ENCODE measurements at regions not wholly inside any gene's neighbourhood (a gene's known extent, or its start where the extent isn't known, plus 50 kb on each side); places are given as distances from the start of the nearest gene placed in this dataset.

- Mint-ChIP-seq H3K9me3 (no peaks in the 10 kb centered on the region), H3K27me3 (peaks cover 0 to 6% of the 10 kb centered on the region in 2 donors), H3K27ac (no peak overlapping the region), H3K4me1 (ENCODE audit: low read depth in 2 of 2) (no peaks in the 10 kb centered on the region), H3K4me3 (no peak overlapping the region), H3K36me3 (ENCODE audit: insufficient read depth) (no peaks in the 10 kb centered on the region)
- no peak for ATAC-seq (replicated peaks)
- DNase-seq, result no peak
Observed at GRCh38 chr9:89723469-89724100, 118.8 kb downstream of the GADD45G start.

DNA sequence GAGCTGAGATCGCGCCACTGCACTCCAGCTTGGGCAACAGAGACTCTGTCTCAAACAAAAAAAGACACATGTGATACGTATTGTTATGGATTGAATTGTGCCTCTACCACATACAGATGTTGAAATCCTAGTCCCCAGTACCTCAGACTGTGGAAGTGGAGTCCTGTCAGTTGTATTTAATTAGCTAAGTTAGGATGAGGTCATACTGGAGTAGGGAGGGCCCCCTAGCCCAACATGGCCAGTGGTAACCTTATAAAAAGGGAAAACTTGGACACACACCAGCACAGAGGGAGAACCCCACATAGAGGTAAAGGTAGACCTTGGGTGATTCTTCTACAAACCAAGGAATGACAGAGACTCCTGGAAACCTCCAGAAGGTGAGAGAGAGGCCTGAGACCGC, 119.8 kb downstream of the GADD45G start:
- ATAC-seq (replicated peaks) (no peak), DNase-seq (no peak)
- H3K4me3 Mint-ChIP-seq, result no peak overlapping the region
- H3K36me3 Mint-ChIP-seq (ENCODE audit: insufficient read depth), result no peaks in the 10 kb centered on the region
- H3K4me1 Mint-ChIP-seq (ENCODE audit: low read depth in 2 of 2), result no peaks in the 10 kb centered on the region
- H3K27me3 Mint-ChIP-seq, result peaks cover 0 to 6% of the 10 kb centered on the region in 2 donors
- H3K27ac Mint-ChIP-seq, result no peak overlapping the region
- H3K9me3 Mint-ChIP-seq, result no peaks in the 10 kb centered on the region

DNA sequence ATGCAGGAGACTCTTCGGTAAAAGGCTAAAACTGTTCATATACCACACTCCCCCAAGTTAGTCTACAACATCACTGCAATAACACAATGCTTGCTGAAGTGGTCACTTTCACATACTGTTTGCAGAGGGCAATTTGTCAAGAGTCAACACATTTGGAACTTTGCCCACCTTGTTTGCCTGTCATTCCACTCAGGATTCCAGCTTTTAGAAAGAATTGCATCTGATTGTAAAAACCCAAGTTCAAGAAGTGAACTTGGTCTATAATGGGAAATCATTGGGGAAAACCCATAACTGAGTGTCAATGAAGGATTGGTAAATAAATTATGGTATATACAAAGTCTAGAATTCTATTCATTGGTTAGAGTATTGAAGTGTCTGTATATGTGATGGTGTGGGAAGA, 120.5 kb downstream of the GADD45G start:
- Mint-ChIP-seq H3K27ac (no peak overlapping the region), H3K4me1 (ENCODE audit: low read depth in 2 of 2) (no peaks in the 10 kb centered on the region), H3K36me3 (ENCODE audit: insufficient read depth) (no peaks in the 10 kb centered on the region), H3K9me3 (no peaks in the 10 kb centered on the region), H3K4me3 (no peak overlapping the region), H3K27me3 (peaks cover 0 to 6% of the 10 kb centered on the region in 2 donors)
- ATAC-seq (replicated peaks), result no peak
- DNase-seq, result no peak

DNA sequence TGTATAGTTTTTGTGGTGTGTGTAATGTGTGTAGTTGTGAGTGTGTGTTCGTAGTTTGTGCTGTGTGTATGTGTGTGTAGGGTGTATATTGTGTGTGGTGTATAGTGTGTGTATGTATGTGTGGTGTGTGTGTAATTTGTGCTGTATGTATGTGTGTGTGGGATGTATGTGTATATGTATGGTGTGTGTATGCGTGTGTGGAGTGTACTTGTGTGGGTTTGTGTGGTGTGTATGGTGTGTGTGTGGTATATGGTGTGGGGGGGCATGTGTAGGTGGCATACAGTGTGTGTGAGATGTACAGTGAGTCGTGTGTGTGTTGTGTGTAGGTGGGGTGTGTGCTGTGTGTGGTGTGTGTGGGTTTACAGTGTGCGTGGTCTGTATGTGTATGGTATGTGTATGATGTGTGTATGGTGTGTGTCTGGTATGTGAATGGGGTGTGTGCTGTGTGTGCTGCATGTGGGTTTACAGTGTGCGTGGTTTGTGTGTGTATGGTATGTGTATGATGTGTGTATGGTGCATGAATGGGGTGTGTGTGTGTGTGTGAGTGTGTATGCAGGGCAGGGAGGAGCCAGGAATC, 125.2 kb downstream of the GADD45G start:
- Mint-ChIP-seq H3K4me3 (no peak overlapping the region), H3K27ac (no peak overlapping the region), H3K36me3 (ENCODE audit: insufficient read depth) (no peaks in the 10 kb centered on the region), H3K9me3 (no peaks in the 10 kb centered on the region), H3K4me1 (ENCODE audit: low read depth in 2 of 2) (no peaks in the 10 kb centered on the region), H3K27me3 (no peaks in the 10 kb centered on the region)
- no peak for DNase-seq
- no peak for ATAC-seq (replicated peaks)

GRCh38 chr9:89730715-89731114, 125.9 kb downstream of the GADD45G start:
- DNase-seq (no peak), ATAC-seq (replicated peaks) (no peak)
- Mint-ChIP-seq H3K27me3 (no peaks in the 10 kb centered on the region), H3K4me1 (ENCODE audit: low read depth in 2 of 2) (no peaks in the 10 kb centered on the region), H3K4me3 (no peak overlapping the region), H3K36me3 (ENCODE audit: insufficient read depth) (no peaks in the 10 kb centered on the region), H3K9me3 (no peaks in the 10 kb centered on the region), H3K27ac (no peak overlapping the region)

GRCh38 chr9:89731262-89732182, 126.7 kb downstream of the GADD45G start:
- Mint-ChIP-seq H3K4me1 (ENCODE audit: low read depth in 2 of 2) (no peaks in the 10 kb centered on the region), H3K27me3 (no peaks in the 10 kb centered on the region), H3K36me3 (ENCODE audit: insufficient read depth) (no peaks in the 10 kb centered on the region), H3K9me3 (no peaks in the 10 kb centered on the region), H3K4me3 (no peak overlapping the region), H3K27ac (no peak overlapping the region)
- ATAC-seq (replicated peaks), result no peak
- DNase-seq, result no peak

- ATAC-seq (replicated peaks), result no peak
- Mint-ChIP-seq H3K36me3 (ENCODE audit: insufficient read depth) (no peaks in the 10 kb centered on the region), H3K4me1 (ENCODE audit: low read depth in 2 of 2) (no peaks in the 10 kb centered on the region)
Observed at GRCh38 chr9:89732295-89732938, 127.6 kb downstream of the GADD45G start.

GRCh38 chr9:89732939-89733324, 128.1 kb downstream of the GADD45G start:
- no peak overlapping the region for H3K27ac Mint-ChIP-seq
- DNase-seq, result no peak
- H3K9me3 Mint-ChIP-seq, result no peaks in the 10 kb centered on the region
- ATAC-seq (replicated peaks), result no peak
- no peak overlapping the region for H3K4me3 Mint-ChIP-seq
- H3K4me1 Mint-ChIP-seq (ENCODE audit: low read depth in 2 of 2), result no peaks in the 10 kb centered on the region
- H3K27me3 Mint-ChIP-seq, result no peaks in the 10 kb centered on the region
- no peaks in the 10 kb centered on the region for H3K36me3 Mint-ChIP-seq (ENCODE audit: insufficient read depth)

More at GRCh38 chr9:89732295-89732938, 127.6 kb downstream of the GADD45G start:
- no peak overlapping the region for H3K4me3 Mint-ChIP-seq
- H3K27me3 Mint-ChIP-seq, result no peaks in the 10 kb centered on the region
- no peak for DNase-seq
- H3K27ac Mint-ChIP-seq, result no peak overlapping the region
- no peaks in the 10 kb centered on the region for H3K9me3 Mint-ChIP-seq

DNA sequence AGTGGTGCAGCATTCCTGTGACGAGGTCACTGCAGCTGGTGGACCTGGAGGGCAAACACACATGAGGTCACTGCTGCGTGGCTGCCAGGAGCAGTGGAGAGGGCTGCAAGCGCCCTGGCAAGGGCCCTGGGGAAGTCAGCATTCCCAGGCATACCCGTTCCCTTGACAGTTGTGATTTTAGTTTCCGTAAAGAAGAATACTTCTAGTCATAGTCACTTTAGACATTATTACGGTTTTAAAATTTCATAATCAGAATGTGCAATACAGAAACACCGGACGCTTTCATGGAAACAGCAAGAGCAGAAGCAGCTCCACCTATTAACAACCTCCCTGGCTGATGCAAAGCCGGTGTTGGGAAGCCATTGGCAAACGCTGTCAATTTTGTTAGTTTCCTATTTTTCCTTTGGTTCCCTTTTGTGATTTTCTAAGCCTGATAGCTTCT, 129.8 kb downstream of the GADD45G start:
- no peak for ATAC-seq (replicated peaks)
- H3K36me3 Mint-ChIP-seq (ENCODE audit: insufficient read depth), result no peaks in the 10 kb centered on the region
- H3K4me3 Mint-ChIP-seq, result no peak overlapping the region
- H3K27ac Mint-ChIP-seq, result no peak overlapping the region
- no peaks in the 10 kb centered on the region for H3K9me3 Mint-ChIP-seq
- peaks cover 0 to 9% of the 10 kb centered on the region in 2 donors for H3K4me1 Mint-ChIP-seq (ENCODE audit: low read depth in 2 of 2)
- no peak for DNase-seq
- H3K27me3 Mint-ChIP-seq, result peaks cover 0 to 8% of the 10 kb centered on the region in 2 donors

DNA sequence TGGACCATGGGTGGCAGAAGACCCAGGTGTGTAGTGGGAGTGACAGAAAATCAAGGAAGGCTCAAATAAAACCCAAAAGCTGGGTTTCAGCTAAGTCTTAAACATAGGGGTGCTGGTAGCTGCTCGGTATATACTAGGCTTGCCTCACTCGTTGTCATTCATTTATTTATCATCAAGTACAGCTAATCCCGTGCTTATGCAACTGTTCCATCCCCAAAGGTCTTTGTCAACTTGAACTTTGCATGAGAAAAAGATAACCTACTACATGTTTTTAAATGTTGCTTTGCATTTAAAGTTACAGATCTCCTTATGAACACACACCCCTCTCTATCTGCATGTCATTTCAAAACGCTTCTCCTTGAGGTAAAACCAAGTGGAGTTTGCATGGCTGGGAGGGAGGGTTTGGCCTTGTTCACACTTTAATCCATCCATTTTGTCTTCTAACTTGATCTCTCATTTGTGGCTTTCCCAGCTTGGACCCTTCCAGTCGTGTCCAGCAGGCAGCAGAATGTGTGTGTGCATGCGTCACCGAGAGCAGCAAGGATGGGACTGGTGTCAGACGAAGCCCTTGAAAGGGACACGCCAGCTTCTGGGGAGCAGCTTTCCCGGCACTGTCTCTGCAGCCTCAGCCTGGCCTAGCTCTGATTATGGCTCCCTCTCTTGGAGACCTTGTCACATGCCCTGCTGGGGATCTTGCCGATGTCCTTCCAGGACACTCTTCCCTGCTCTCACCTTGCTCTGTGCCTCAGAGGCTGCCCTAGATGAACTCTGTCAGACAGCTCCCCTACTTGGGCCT, 133.5 kb downstream of the GADD45G start:
- Mint-ChIP-seq H3K4me1 (ENCODE audit: low read depth in 2 of 2) (peaks cover 1 to 29% of the 10 kb centered on the region in 2 donors), H3K9me3 (no peaks in the 10 kb centered on the region), H3K36me3 (ENCODE audit: insufficient read depth) (no peaks in the 10 kb centered on the region), H3K4me3 (no peak overlapping the region), H3K27ac (no peak overlapping the region), H3K27me3 (peaks cover 0 to 8% of the 10 kb centered on the region in 2 donors)
- no peak for ATAC-seq (replicated peaks)
- no peak for DNase-seq

- Mint-ChIP-seq H3K36me3 (ENCODE audit: insufficient read depth) (no peaks in the 10 kb centered on the region), H3K27ac (no peak overlapping the region), H3K27me3 (peaks cover 0 to 8% of the 10 kb centered on the region in 2 donors), H3K9me3 (no peaks in the 10 kb centered on the region), H3K4me3 (peak overlapping the region in 1 of 2 donors; percentile 2), H3K4me1 (ENCODE audit: low read depth in 2 of 2) (peaks cover 8 to 37% of the 10 kb centered on the region in 2 donors)
- DNase-seq (no peak), ATAC-seq (replicated peaks) (no peak)
Observed at GRCh38 chr9:89739511-89739910, 134.7 kb downstream of the GADD45G start.

DNA sequence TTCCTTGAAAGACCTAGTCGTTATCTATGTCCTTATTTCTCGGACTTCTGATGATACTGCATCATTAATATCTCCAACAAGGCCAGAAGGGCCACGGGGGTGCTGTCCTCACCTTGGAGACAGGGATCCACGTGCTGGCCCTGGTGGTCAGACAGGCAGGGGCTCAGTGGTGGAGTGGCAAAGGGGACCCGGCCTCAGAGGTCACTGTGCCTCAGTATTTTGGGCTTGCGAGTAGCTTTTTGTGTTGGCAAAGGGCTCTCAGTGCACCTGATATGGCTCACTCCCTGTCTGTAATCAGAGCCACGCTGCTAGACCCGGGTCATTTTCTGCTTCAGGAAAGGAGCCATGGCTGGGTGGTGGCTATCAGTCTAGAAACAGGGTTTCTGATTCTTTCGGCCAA, 135.1 kb downstream of the GADD45G start:
- H3K27ac Mint-ChIP-seq, result no peak overlapping the region

DNA sequence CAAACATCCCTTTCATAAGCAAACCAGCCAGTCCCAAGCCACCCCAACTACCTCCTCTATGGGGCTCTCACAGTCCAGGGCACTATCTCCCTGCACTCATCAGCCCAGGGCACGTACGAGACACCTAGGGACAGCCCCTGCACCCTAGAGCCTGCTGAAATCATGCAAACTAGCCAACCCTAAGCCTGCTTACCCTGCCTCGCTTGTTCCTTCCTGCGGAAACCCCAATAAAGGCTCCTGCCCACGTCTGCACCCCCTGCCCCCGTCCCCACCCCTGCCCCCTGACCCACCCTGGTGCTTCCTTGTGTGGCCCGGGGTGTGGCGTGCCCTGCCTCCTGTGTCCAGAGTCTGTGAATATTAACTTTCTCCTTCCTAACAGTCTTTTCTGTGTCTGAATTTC, 135.9 kb downstream of the GADD45G start:
- ATAC-seq (replicated peaks) (peak; percentile 35), DNase-seq (no peak)
- no peaks in the 10 kb centered on the region for H3K9me3 Mint-ChIP-seq
- H3K36me3 Mint-ChIP-seq (ENCODE audit: insufficient read depth), result no peaks in the 10 kb centered on the region
- H3K27ac Mint-ChIP-seq, result peak overlapping the region in 1 of 2 donors; percentile 66
- peaks cover 8 to 40% of the 10 kb centered on the region in 2 donors for H3K4me1 Mint-ChIP-seq (ENCODE audit: low read depth in 2 of 2)
- peak overlapping the region; percentile 50 to 69 for H3K4me3 Mint-ChIP-seq
- H3K27me3 Mint-ChIP-seq, result peaks cover 4 to 8% of the 10 kb centered on the region in 2 donors

More for the DNA sequence above, 135.1 kb downstream of the GADD45G start:
- Mint-ChIP-seq H3K27me3 (peaks cover 0 to 8% of the 10 kb centered on the region in 2 donors), H3K9me3 (no peaks in the 10 kb centered on the region), H3K4me1 (ENCODE audit: low read depth in 2 of 2) (peaks cover 8 to 39% of the 10 kb centered on the region in 2 donors), H3K4me3 (no peak overlapping the region), H3K36me3 (ENCODE audit: insufficient read depth) (no peaks in the 10 kb centered on the region)
- DNase-seq (no peak), ATAC-seq (replicated peaks) (no peak)
